ENCODE measurements at regions not wholly inside any gene's neighbourhood (a gene's known extent, or its start where the extent isn't known, plus 50 kb on each side); places are given as distances from the start of the nearest gene placed in this dataset.

GRCh38 chrX:23511793-23512192 lies 155.5 kb upstream of the PRDX4 start:
- no peak for TF ChIP-seq POLR2AphosphoS5 (IDR thresholded peaks at IDR 0.05; ENCODE audit: borderline replicate concordance, low read depth, low read length)
- no peak for TF ChIP-seq EZH2 (IDR thresholded peaks at IDR 0.05)
